ENCODE measurements at regions not wholly inside any gene's neighbourhood (a gene's known extent, or its start where the extent isn't known, plus 50 kb on each side); places are given as distances from the start of the nearest gene placed in this dataset.
A peak's percentile ranks its signal among the peaks of the same experiment; 100 is the strongest.

DNA sequence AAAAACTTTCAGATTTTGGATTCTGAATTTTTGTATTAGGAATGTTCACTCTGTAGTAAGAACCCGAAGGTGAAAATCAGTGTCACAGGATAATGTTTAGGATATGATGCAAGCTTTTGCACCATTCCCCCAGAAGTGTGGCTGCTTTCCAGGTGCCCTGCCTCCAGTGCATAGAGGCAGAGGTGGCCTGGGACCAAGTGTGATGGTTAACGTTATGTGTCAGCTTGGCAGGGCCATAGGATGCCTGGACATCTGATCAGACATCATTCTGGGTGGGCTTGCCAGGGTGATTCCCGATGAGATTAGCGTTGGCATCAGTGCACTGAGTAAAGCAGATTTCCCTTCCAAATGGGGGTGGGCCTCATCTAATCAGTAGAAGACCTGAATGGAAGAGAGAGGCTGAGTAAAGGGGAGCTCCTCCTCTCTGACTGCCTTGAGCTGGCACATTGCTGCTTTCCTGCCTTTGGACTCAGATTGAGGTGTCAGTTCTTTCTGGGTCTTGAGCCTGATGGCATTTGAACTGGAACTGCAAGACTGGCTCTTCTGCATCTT lies 177.4 kb upstream of the HS6ST1 start:
- no peak overlapping the region for H3K4me3 Mint-ChIP-seq (ENCODE audit: unreplicated experiment)

DNA sequence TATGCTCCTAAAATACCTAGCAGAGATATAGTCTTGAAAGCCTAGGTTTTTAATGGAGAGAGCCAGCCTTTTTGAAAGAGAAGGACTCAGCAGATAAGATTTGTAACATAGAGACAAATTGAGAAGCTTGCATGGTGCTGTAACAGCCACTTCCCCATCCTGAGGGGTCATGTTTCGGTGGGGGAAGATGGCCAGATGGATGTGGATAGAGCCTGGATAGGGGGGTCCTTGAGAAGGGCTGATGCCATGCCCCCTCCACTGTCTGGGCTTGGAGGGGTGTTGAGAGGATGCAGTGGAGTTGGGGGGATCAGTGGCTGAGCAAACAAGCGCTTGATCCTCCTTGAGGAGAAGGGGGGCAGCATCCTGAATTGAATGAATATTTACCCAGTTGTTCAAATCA lies 178.0 kb upstream of the HS6ST1 start:
- Histone ChIP-seq H3K9me3 (no peaks in the 10 kb centered on the region), H3K4me1 (no peaks in the 10 kb centered on the region), H3K36me3 (ENCODE audit: control insufficient read depth, insufficient read depth, low read length) (no peaks in the 10 kb centered on the region), H3K27me3 (replicated peaks; ENCODE audit: control insufficient read depth, insufficient read depth, low read length) (no peaks in the 10 kb centered on the region), H3K4me3 (ENCODE audit: low read depth, low read length) (no peak overlapping the region)
- ChIA-PET CTCF (no interaction called here), POLR2A (no interaction called here)
- H3K4me3 Mint-ChIP-seq (ENCODE audit: unreplicated experiment) = no peak overlapping the region
- no peaks in the 10 kb centered on the region for H3K4me1 Mint-ChIP-seq (ENCODE audit: low read depth, unreplicated experiment)
- H3K36me3 Mint-ChIP-seq (ENCODE audit: insufficient read depth, unreplicated experiment) = no peaks in the 10 kb centered on the region
- no peaks in the 10 kb centered on the region for H3K27me3 Mint-ChIP-seq (ENCODE audit: insufficient read depth, unreplicated experiment)
- intact Hi-C loops (cut with micrococcal nuclease; ENCODE audit: unreplicated experiment) = no loop called here
- no peaks in the 10 kb centered on the region for H3K9me3 Mint-ChIP-seq (ENCODE audit: unreplicated experiment)
- BruUV-seq (replicated peaks) = no TSS peak
- TF ChIP-seq, protein P1, sequence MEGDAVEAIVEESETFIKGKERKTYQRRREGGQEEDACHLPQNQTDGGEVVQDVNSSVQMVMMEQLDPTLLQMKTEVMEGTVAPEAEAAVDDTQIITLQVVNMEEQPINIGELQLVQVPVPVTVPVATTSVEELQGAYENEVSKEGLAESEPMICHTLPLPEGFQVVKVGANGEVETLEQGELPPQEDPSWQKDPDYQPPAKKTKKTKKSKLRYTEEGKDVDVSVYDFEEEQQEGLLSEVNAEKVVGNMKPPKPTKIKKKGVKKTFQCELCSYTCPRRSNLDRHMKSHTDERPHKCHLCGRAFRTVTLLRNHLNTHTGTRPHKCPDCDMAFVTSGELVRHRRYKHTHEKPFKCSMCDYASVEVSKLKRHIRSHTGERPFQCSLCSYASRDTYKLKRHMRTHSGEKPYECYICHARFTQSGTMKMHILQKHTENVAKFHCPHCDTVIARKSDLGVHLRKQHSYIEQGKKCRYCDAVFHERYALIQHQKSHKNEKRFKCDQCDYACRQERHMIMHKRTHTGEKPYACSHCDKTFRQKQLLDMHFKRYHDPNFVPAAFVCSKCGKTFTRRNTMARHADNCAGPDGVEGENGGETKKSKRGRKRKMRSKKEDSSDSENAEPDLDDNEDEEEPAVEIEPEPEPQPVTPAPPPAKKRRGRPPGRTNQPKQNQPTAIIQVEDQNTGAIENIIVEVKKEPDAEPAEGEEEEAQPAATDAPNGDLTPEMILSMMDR (IDR thresholded peaks at IDR 0.05; ENCODE audit: insufficient read depth in 1 of 2, low read depth in 1 of 2, low read length in 1 of 2, severe bottlenecking in 1 of 2, unreplicated experiment in 1 of 2) = no peak
- no peak for DNase-seq
- no peak overlapping the region for H3K27ac Mint-ChIP-seq (ENCODE audit: unreplicated experiment)

More for the DNA sequence above, 177.4 kb upstream of the HS6ST1 start:
- POLR2A ChIA-PET = no interaction called here
- Histone ChIP-seq H3K27me3 (replicated peaks; ENCODE audit: control insufficient read depth, insufficient read depth, low read length) (no peaks in the 10 kb centered on the region), H3K9me3 (no peaks in the 10 kb centered on the region), H3K4me1 (no peaks in the 10 kb centered on the region), H3K4me3 (ENCODE audit: low read depth, low read length) (no peak overlapping the region), H3K36me3 (ENCODE audit: control insufficient read depth, insufficient read depth, low read length) (no peaks in the 10 kb centered on the region)
- no peak for DNase-seq
- TF ChIP-seq, protein P1 (IDR thresholded peaks at IDR 0.05; ENCODE audit: insufficient read depth in 1 of 2, low read depth in 1 of 2, low read length in 1 of 2, severe bottlenecking in 1 of 2, unreplicated experiment in 1 of 2) = no peak
- intact Hi-C loops (cut with micrococcal nuclease; ENCODE audit: unreplicated experiment) = no loop called here
- BruUV-seq (replicated peaks) = no TSS peak
- Mint-ChIP-seq H3K27ac (ENCODE audit: unreplicated experiment) (no peak overlapping the region), H3K9me3 (ENCODE audit: unreplicated experiment) (no peaks in the 10 kb centered on the region), H3K4me1 (ENCODE audit: low read depth, unreplicated experiment) (no peaks in the 10 kb centered on the region), H3K36me3 (ENCODE audit: insufficient read depth, unreplicated experiment) (no peaks in the 10 kb centered on the region), H3K27me3 (ENCODE audit: insufficient read depth, unreplicated experiment) (no peaks in the 10 kb centered on the region)
- CTCF ChIA-PET = no interaction called here

DNA sequence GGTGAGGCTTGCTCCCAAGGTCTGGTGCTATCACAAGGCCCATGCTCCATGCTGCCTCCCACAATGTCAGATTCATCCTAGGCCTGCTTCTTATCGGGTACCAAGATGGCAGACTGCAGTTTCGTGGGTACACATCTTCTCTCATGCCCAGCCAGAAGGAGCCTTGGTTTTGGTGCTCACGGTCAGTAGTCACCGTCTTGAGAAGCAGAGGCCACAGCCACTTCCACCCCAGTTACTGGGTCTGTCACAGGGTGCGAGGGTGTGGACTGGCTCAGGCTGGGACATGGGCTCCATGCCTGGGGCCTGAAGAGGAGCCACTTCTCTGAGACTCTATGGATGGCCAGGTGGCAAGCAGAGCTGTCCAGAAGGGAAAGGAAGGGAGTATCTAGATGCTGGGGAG lies 178.8 kb upstream of the HS6ST1 start:
- ChIA-PET POLR2A (no interaction called here), CTCF (no interaction called here)
- intact Hi-C loops (cut with micrococcal nuclease; ENCODE audit: unreplicated experiment) = no loop called here
- Histone ChIP-seq H3K27me3 (replicated peaks; ENCODE audit: control insufficient read depth, insufficient read depth, low read length) (no peaks in the 10 kb centered on the region), H3K4me1 (no peaks in the 10 kb centered on the region), H3K4me3 (ENCODE audit: low read depth, low read length) (no peak overlapping the region), H3K36me3 (ENCODE audit: control insufficient read depth, insufficient read depth, low read length) (no peaks in the 10 kb centered on the region), H3K9me3 (no peaks in the 10 kb centered on the region)
- H3K9me3 Mint-ChIP-seq (ENCODE audit: unreplicated experiment) = no peaks in the 10 kb centered on the region
- no peaks in the 10 kb centered on the region for H3K4me1 Mint-ChIP-seq (ENCODE audit: low read depth, unreplicated experiment)
- H3K4me3 Mint-ChIP-seq (ENCODE audit: unreplicated experiment) = no peak overlapping the region
- no peaks in the 10 kb centered on the region for H3K36me3 Mint-ChIP-seq (ENCODE audit: insufficient read depth, unreplicated experiment)
- no peaks in the 10 kb centered on the region for H3K27me3 Mint-ChIP-seq (ENCODE audit: insufficient read depth, unreplicated experiment)
- no peak overlapping the region for H3K27ac Mint-ChIP-seq (ENCODE audit: unreplicated experiment)
- no TSS peak for BruUV-seq (replicated peaks)
- peak in 1 of 2 experiments; percentile 13 for DNase-seq
- TF ChIP-seq, protein P1 (IDR thresholded peaks at IDR 0.05; ENCODE audit: insufficient read depth in 1 of 2, low read depth in 1 of 2, low read length in 1 of 2, severe bottlenecking in 1 of 2, unreplicated experiment in 1 of 2) = no peak

Measured in Caco-2 (cell line).